ENCODE measurements at regions not wholly inside any gene's neighbourhood (a gene's known extent, or its start where the extent isn't known, plus 50 kb on each side); places are given as distances from the start of the nearest gene placed in this dataset.

GRCh38 chr15:94925680-94926079, 694.3 kb downstream of the MCTP2 start:
- H4K91ac ChIP-seq (replicated peaks; ENCODE audit: insufficient read length, low read length), result no peak overlapping the region
- H3K4me3 ChIP-seq (ENCODE audit: extremely low read depth in 1 of 4, insufficient read depth in 2 of 4, low read depth in 3 of 4, low read length in 4 of 4), result no peak overlapping the region
- no peak overlapping the region for H2BK12ac ChIP-seq (ENCODE audit: low read depth, low read length)
- H2BK120ac ChIP-seq (replicated peaks; ENCODE audit: low read depth, low read length), result no peak overlapping the region
- no peak overlapping the region for H3K14ac ChIP-seq (ENCODE audit: insufficient read length)
- DNase-seq (ENCODE audit: low read depth in 1 of 2, low spot score in 2 of 2) (no peak), FAIRE-seq (no peak)
- no peak overlapping the region for H2BK5ac ChIP-seq (ENCODE audit: low read depth, low read length)
- H3K9me3 ChIP-seq (ENCODE audit: insufficient read depth in 2 of 2, low read depth in 1 of 2, low read length in 1 of 2), result no peaks in the 10 kb centered on the region
- H3K9ac ChIP-seq (replicated peaks in 1 of 4; ENCODE audit: extremely low read depth in 1 of 4, low read depth in 3 of 4, low read length in 3 of 4), result no peak overlapping the region
- no peak for TF ChIP-seq KDM1A (IDR thresholded peaks at IDR 0.05; ENCODE audit: borderline replicate concordance, low read length)
- no peak for TF ChIP-seq ZNF274 (IDR thresholded peaks at IDR 0.05; ENCODE audit: borderline replicate concordance, extremely low read depth, low read length)
- no peak for TF ChIP-seq EP300 (IDR thresholded peaks at IDR 0.05; ENCODE audit: borderline replicate concordance in 1 of 2, low read depth in 2 of 2, low read length in 2 of 2)
- no peak overlapping the region for H2AK5ac ChIP-seq (ENCODE audit: low read depth, low read length)
- H3K56ac ChIP-seq (replicated peaks; ENCODE audit: insufficient read length, low read depth, low read length), result no peak overlapping the region
- no peak overlapping the region for H2BK15ac ChIP-seq (ENCODE audit: low read length)
- H3K23ac ChIP-seq (ENCODE audit: insufficient read length), result no peak overlapping the region
- no peak overlapping the region for H2BK20ac ChIP-seq (ENCODE audit: low read length)
- H3K4me2 ChIP-seq (ENCODE audit: insufficient read depth in 1 of 2, low read depth in 2 of 2, low read length in 2 of 2), result no peak overlapping the region
- no peak overlapping the region for H4K8ac ChIP-seq (ENCODE audit: extremely low read depth, insufficient read depth, low read length)
- H4K5ac ChIP-seq (ENCODE audit: insufficient read length, low read depth, low read length), result no peak overlapping the region
- H2AFZ ChIP-seq (ENCODE audit: low read length), result no peak overlapping the region
- H3K23me2 ChIP-seq (ENCODE audit: low read depth, low read length), result no peaks in the 10 kb centered on the region
- no peaks in the 10 kb centered on the region for H3K4me1 ChIP-seq (replicated peaks in 1 of 4; ENCODE audit: control insufficient read depth in 3 of 4, insufficient read depth in 4 of 4, low read length in 3 of 4)
- H3K4ac ChIP-seq (replicated peaks; ENCODE audit: insufficient read length, low read depth, low read length), result no peak overlapping the region
- no peak overlapping the region for H3K27ac ChIP-seq (ENCODE audit: low read depth, low read length)
- POLR2A ChIA-PET (ENCODE audit: partially characterized antibody), result no interaction called here
- 92% methylated on average over 3 of the region's 3 CpGs; no CpG with 5 or more reads in 1 of the 2 experiments for WGBS, 2 experiments (ENCODE audit: extremely low coverage in 1 of 2, insufficient coverage in 1 of 2, insufficient read length in 1 of 2, insufficient replicate concordance in 2 of 2, low coverage in 1 of 2, low lambda C conversion rate in 2 of 2, missing lambda C conversion rate in 1 of 2)
- no peaks in the 10 kb centered on the region for H3K27me3 ChIP-seq (replicated peaks in 1 of 4; ENCODE audit: control insufficient read depth in 3 of 4, extremely low read depth in 1 of 4, insufficient read depth in 3 of 4, low read length in 3 of 4)
- CTCF ChIA-PET (ENCODE audit: partially characterized antibody), result no interaction called here
- no peak overlapping the region for H3K18ac ChIP-seq (ENCODE audit: extremely low read depth, low read length)
- no peaks in the 10 kb centered on the region for H4K20me1 ChIP-seq (replicated peaks in 1 of 2; ENCODE audit: control insufficient read depth in 1 of 2, insufficient read depth in 2 of 2, low read length in 2 of 2)
- H3K79me2 ChIP-seq (ENCODE audit: control insufficient read depth in 1 of 2, insufficient read depth in 2 of 2, low read length in 2 of 2), result no peaks in the 10 kb centered on the region
- H3K36me3 ChIP-seq (ENCODE audit: control insufficient read depth in 2 of 4, insufficient read depth in 4 of 4, low read length in 3 of 4), result no peaks in the 10 kb centered on the region
- no peaks in the 10 kb centered on the region for H3K79me1 ChIP-seq (ENCODE audit: low read depth, low read length)

Data from H1 (cell line).